GM21367 (cell line): ENCODE measurements at regions not wholly inside any gene's neighbourhood (a gene's known extent, or its start where the extent isn't known, plus 50 kb on each side); places are given as distances from the start of the nearest gene placed in this dataset.
"Not testable (repeated sequence)": the region's sequence is repeated elsewhere in the genome, so short reads cannot be mapped to it uniquely, and the experiment has no call there.

Experiments
- ATAC-seq: cut with Tn5 transposase; IDR thresholded peaks from one replicate; pipeline ENCODE4 v1.9.1; 2021; ENCODE audit not compliant: unreplicated experiment

GRCh38 chr5:44935871-44936270, 127.1 kb downstream of the MRPS30 start:
- no peak for ATAC-seq

- ATAC-seq: no peak
Observed at GRCh38 chr5:44942524-44943001, 133.8 kb downstream of the MRPS30 start.

- no peak for ATAC-seq
Observed at GRCh38 chr5:44943647-44944046, 134.9 kb downstream of the MRPS30 start.

- no peak for ATAC-seq
Observed at GRCh38 chr5:44945743-44946142, 137.0 kb downstream of the MRPS30 start.

- no peak for ATAC-seq
Observed at GRCh38 chr5:44949687-44950086, 140.9 kb downstream of the MRPS30 start.

GRCh38 chr5:44951371-44951770, 142.6 kb downstream of the MRPS30 start:
- no peak for ATAC-seq

- ATAC-seq: peak; percentile 84
Observed at GRCh38 chr5:44952376-44952775, 143.6 kb downstream of the MRPS30 start.

GRCh38 chr5:44953078-44953477, 144.3 kb downstream of the MRPS30 start:
- ATAC-seq: no peak

GRCh38 chr5:44958943-44959454, 150.3 kb downstream of the MRPS30 start:
- not testable (repeated sequence) for ATAC-seq

- no peak for ATAC-seq
Observed at GRCh38 chr5:44969825-44970224, 161.1 kb downstream of the MRPS30 start.

- not testable (repeated sequence) for ATAC-seq
Observed at GRCh38 chr5:44970963-44971362, 162.2 kb downstream of the MRPS30 start.

- ATAC-seq: no peak
Observed at GRCh38 chr5:44974813-44975212, 166.1 kb downstream of the MRPS30 start.

- no peak for ATAC-seq
Observed at GRCh38 chr5:44981708-44982107, 173.0 kb downstream of the MRPS30 start.

- ATAC-seq: no peak
Observed at GRCh38 chr5:44983006-44983405, 174.3 kb downstream of the MRPS30 start.

GRCh38 chr5:44987026-44987425, 178.3 kb downstream of the MRPS30 start:
- ATAC-seq: no peak

GRCh38 chr5:44991693-44992092, 182.9 kb downstream of the MRPS30 start:
- no peak for ATAC-seq

- ATAC-seq: no peak
Observed at GRCh38 chr5:44993286-44993685, 184.5 kb downstream of the MRPS30 start.

- no peak for ATAC-seq
Observed at GRCh38 chr5:44997506-44997905, 188.8 kb downstream of the MRPS30 start.

GRCh38 chr5:45007102-45007501, 198.4 kb downstream of the MRPS30 start:
- ATAC-seq: not testable (repeated sequence)

GRCh38 chr5:45017568-45017967, 208.8 kb downstream of the MRPS30 start:
- ATAC-seq: no peak

GRCh38 chr5:45029553-45029952, 220.8 kb downstream of the MRPS30 start:
- no peak for ATAC-seq

GRCh38 chr5:45035991-45036390, 227.2 kb downstream of the MRPS30 start:
- no peak for ATAC-seq

- ATAC-seq: no peak
Observed at GRCh38 chr5:45037927-45038326, 229.2 kb downstream of the MRPS30 start.
